ENCODE measurements at regions not wholly inside any gene's neighbourhood (a gene's known extent, or its start where the extent isn't known, plus 50 kb on each side); places are given as distances from the start of the nearest gene placed in this dataset.

DNA sequence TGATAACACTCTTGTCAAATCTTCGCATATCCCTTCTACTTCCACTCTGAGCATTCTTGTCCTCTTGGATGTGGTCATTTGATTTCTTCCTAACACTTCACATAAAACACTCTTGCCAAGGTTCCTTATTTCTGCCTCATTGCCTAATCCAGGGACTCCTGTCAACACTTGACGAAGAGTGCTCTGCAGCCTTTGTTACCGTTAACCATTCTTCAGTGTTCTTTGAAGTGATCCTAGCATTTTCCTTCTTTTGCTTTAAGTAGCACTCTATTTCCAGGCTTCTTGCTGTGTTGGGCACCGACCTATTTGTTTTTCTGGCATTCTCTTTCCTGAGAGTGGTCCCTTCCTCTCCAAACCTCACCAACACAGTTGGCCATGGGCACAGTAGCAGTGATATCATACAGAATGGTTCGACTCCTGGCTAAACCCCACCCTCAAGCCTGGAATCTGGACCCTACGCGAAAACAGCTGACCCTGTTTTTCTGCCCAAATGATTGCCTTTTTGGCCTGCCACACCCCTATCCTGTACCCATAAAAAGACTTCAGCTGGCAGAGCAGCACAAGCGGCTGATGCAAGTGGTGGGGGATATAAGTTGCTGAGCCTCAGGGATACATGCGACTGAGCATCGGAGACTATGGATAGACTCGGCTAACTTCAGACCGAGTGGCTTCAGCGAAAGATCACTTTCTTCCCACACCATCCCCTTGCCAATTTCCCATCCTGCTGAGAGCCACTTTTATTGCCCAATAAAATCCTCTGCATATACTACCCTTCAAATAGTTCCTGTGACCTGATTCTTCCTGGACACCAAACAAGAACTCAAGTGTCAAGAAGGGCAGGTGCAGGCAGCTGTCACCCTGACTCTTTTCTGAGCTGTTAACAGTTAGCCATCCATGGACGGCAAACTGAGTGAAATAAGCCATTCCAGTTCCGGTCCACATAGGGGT is 820.6 kb downstream of the CCSER2 start:
- H3K4me3 ChIP-seq (ENCODE audit: low read depth, low read length): no peak overlapping the region
- DNase-seq (ENCODE audit: low read depth): no peak

DNA sequence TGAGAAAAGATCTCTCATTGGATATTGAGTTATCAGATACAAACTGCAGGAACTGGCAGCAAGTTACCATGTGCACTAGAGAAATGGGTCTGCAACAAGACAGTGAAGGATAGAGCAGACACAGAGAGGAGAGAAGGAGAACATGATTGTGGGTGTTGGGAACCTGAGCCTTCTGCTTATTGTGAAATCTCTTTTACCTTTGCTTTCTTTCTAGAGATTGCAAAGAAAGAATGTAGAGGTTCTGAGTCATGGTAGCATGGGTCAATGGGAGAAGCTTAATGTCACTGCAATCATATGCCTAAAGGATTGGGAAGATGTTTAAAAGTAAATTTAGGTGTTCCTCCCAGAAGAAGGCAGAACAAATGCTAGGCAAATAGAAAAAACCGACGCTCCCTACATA is 821.4 kb downstream of the CCSER2 start:
- no peak for DNase-seq (ENCODE audit: low read depth)

GRCh38 chr10:85151506-85151905 is 823.1 kb downstream of the CCSER2 start:
- no peak overlapping the region for H3K4me3 ChIP-seq (ENCODE audit: low read depth, low read length)
- no peak for DNase-seq (ENCODE audit: low read depth)

More for the DNA sequence above, 821.4 kb downstream of the CCSER2 start:
- H3K4me3 ChIP-seq (ENCODE audit: low read depth, low read length): no peak overlapping the region

DNA sequence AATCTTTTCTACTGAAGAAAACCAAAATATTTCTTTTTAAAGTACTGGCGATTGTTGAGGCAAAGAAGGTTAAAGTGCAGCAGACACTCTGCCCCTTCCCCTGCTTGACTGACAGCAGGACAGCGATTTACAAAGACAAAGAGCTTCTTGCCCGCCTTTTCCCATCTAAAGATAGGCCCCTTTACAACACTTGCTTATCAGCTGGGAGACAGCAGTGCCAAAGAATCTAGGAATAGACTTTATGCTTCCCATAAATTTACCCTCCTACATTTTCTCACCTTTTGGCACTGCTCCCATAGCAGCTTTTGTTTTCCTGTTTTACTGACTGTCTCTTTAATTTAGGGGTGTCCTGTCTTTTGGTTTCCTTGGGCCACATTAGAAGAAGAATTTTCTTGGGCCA is 824.1 kb downstream of the CCSER2 start:
- H3K4me3 ChIP-seq (ENCODE audit: low read depth, low read length): no peak overlapping the region
- no peak for DNase-seq (ENCODE audit: low read depth)

GRCh38 chr10:85152911-85153310 is 824.5 kb downstream of the CCSER2 start:
- DNase-seq (ENCODE audit: low read depth): no peak

DNA sequence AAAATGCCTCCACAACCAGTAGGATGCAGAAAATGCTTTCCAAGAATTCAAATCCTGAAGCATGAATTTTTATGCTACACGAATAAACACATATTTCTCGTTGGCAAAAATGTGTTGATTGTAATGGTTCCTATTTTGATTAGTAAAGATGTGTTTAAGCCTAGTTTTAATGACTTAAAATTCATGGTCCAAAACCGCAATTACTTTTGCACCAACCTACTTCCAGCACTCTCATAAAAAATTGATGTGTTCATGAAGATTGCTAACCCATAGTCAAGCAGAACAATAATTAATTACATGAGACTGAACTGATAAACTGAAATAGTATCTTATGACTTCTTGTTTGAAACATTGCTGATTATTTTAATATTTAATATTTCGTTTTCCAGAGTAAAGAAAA is 828.8 kb downstream of the CCSER2 start:
- no peak for DNase-seq (ENCODE audit: low read depth)
- H3K4me3 ChIP-seq (ENCODE audit: low read depth, low read length): no peak overlapping the region

More at GRCh38 chr10:85152911-85153310, 824.5 kb downstream of the CCSER2 start:
- no peak overlapping the region for H3K4me3 ChIP-seq (ENCODE audit: low read depth, low read length)

GRCh38 chr10:85168243-85168642 is 839.9 kb downstream of the CCSER2 start:
- DNase-seq (ENCODE audit: low read depth): no peak
- H3K4me3 ChIP-seq (ENCODE audit: low read depth, low read length): no peak overlapping the region

DNA sequence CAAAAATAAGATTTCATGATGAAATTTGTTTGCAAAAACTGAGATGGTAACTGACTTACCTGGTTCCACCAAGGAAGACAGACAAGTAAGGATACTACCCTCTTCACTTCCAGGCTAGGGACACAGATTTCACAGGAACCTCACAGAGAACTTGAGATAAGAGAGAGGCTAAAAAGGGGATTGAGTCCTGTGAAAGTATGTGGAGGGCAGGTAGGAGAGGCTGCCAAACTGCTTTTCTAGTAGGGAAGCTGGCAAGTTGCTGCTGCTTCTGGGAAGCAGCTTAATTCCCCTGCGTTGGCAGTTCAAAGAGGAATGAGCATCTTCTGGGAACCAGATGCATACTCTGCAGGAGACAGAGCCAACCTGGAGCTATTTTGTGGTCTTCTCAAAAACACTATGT is 841.6 kb downstream of the CCSER2 start:
- DNase-seq (ENCODE audit: low read depth): no peak
- no peak overlapping the region for H3K4me3 ChIP-seq (ENCODE audit: low read depth, low read length)

DNA sequence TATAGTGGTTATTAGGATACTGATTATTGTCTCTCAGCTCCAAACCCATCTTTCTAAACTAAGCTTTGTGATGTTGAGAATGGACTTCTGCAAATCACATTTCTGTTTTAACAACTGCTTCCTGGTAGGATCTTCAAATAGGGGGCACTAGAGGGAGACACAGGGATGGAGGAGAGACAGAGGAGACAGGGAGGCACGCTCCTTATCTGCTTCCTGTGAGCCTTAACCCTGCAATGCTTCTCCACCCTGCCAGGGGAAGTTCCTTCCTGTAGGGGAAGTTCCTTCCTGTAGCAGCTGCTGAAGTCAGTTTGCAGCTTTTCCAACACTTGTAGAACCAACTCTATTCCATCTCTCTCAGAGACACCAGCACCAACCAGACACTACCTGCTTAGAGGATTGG is 847.2 kb downstream of the CCSER2 start:
- no peak overlapping the region for H3K4me3 ChIP-seq (ENCODE audit: low read depth, low read length)
- no peak for DNase-seq (ENCODE audit: low read depth)

DNA sequence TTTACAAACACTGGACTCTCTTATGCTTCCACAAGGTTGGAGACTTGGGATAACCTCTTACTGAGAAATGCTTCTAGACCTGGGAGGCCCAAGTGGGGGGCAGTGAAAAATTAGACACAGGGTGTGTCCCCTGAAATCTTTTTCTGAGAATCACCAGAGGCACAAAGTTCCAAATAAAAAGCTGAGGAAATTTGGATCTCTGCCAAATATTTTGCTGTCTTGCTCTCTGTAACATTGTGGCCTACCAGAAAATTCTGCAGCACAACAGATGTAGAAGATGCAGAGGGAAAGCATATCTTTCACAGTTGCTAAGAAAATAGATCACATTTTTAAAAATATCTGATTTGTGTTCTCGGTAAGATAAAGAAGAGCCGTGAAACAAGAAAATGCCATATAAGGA is 849.4 kb downstream of the CCSER2 start:
- no peak overlapping the region for H3K4me3 ChIP-seq (ENCODE audit: low read depth, low read length)
- DNase-seq (ENCODE audit: low read depth): no peak

- DNase-seq (ENCODE audit: low read depth): no peak
These were observed 858.7 kb downstream of the CCSER2 start for GRCh38 chr10:85187047-85187446.

DNA sequence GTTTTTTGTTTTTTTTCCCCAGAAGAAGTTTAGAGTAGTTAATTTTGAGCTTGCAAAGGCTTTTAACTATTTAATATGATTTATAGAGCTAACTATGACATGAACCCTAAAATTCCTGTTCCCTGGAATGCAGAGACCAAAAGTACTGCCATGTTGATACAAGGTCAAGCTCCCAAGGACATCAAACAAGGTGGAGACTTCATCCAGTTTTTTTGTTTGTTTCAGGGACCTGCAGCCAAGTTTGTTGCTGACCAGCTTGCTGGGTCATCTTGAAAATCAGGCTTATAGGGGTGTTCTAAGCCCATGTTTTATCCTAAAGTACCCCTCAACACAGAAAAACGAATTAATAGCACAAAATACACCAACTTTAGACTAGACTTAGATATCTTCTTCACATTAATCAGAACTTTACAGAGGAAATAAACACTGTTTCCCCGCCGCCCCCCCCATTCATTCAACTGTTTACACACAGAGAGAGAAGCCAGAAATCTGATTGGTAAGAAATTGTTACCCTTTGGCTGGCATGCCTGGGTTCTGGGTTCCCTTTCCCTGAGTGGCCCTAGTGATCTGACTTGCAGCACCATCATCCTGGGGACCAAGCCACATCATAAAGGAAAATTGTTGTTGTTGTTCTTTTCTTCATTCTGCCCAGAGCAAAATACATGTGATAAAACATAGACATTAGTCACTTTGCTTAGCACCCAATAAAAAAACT is 860.5 kb downstream of the CCSER2 start:
- no peak overlapping the region for H3K4me3 ChIP-seq (ENCODE audit: low read depth, low read length)
- DNase-seq (ENCODE audit: low read depth): no peak

More at GRCh38 chr10:85187047-85187446, 858.7 kb downstream of the CCSER2 start:
- no peak overlapping the region for H3K4me3 ChIP-seq (ENCODE audit: low read depth, low read length)

DNA sequence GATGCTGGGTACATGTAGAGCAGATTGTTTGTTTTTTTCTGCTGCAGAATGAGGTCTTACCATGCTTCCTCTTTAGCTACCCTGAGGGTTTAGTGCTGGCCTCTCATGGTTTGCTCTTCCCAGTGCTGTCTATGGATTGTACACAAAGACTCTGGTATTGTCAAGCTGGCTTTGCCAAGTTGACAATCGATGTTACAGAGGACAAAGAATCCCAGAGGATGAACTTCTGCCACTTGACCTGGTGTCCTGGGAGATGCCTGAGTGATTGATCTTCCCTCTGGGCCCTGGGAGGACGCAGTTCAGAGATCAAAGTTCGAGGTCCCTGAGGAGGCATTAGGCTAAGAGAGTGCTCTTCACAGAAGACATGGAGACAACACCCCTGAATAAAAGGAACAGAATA is 865.4 kb downstream of the CCSER2 start:
- H3K4me3 ChIP-seq (ENCODE audit: low read depth, low read length): no peak overlapping the region
- DNase-seq (ENCODE audit: low read depth): no peak

- no peak for DNase-seq (ENCODE audit: low read depth)
These were observed 866.3 kb downstream of the CCSER2 start for GRCh38 chr10:85194706-85195105.

DNA sequence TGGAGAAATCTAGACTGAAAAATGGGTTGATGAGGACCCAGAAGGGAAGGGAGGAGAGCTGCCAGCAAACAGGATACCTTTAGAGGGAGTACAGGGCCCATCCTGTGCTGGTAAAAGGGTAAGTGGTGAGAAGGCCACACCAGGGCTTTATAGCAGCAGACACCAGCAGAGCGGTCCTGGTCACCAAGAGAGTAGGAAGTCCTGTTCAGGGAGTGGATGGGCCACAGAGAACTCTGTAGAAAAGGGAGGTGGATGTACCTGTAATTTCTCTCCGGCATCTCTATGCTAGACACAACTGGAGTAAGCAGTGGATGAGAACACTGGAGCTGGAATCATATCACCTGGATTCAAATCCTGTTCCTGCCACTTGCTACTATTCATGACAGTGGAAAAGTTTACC is 867.2 kb downstream of the CCSER2 start:
- no peak for DNase-seq (ENCODE audit: low read depth)
- no peak overlapping the region for H3K4me3 ChIP-seq (ENCODE audit: low read depth, low read length)

More at GRCh38 chr10:85194706-85195105, 866.3 kb downstream of the CCSER2 start:
- no peak overlapping the region for H3K4me3 ChIP-seq (ENCODE audit: low read depth, low read length)

- DNase-seq (ENCODE audit: low read depth): no peak
- no peak overlapping the region for H3K4me3 ChIP-seq (ENCODE audit: low read depth, low read length)
These were observed 876.4 kb downstream of the CCSER2 start for GRCh38 chr10:85204814-85205213.

- no peak overlapping the region for H3K4me3 ChIP-seq (ENCODE audit: low read depth, low read length)
- no peak for DNase-seq (ENCODE audit: low read depth)
These were observed 884.1 kb downstream of the CCSER2 start for GRCh38 chr10:85212526-85212925.

DNA sequence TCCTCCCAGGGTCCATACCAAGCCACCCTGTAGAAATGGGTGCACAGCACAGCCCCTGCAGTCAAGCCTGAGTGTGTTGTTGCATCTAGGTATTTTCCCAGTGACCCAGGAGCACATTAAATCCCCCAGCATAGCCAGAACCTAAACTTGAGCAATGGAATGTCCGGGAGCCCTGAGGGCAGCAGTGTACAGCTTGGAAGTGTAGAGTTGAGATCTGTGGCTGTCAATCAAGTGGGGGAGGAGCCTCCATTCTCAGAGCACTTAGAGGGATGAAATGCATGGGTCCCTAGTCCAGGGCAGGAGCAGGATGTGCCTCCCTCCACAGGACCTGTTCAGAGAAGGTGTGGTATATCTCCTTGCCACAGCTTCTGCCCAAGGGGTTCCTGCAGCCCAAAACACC is 885.1 kb downstream of the CCSER2 start:
- DNase-seq (ENCODE audit: low read depth): no peak

GRCh38 chr10:85222300-85222699 is 893.9 kb downstream of the CCSER2 start:
- H3K4me3 ChIP-seq (ENCODE audit: low read depth, low read length): no peak overlapping the region
- no peak for DNase-seq (ENCODE audit: low read depth)

More for the DNA sequence above, 885.1 kb downstream of the CCSER2 start:
- H3K4me3 ChIP-seq (ENCODE audit: low read depth, low read length): no peak overlapping the region

DNA sequence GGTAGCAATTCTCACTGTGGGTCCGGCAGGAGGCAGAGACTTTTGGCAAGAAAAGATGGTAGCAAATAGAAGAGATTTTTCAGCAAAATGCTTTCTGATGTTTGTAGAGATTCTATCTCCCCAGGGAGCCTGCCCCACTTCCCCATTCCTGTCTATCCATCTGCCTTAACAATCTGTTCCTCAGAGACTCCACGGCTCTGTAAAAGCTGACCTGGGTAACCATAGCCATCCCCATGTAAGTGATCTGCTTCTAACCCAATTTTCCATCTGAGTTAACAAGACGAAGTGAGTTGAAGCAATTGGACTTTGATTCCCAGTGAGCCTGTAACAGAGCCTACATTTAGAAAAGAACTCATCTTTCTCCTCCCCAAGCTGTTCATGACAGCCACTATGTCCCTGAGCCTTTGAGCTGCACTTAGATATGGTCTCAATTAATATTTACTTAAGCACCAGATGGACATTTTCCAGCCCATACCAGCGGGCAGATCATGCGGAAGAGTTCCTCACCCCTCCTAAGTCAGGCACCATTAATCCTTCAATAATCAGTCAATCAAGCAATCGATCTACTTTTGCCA is 896.1 kb downstream of the CCSER2 start:
- DNase-seq (ENCODE audit: low read depth): no peak
- H3K4me3 ChIP-seq (ENCODE audit: low read depth, low read length): no peak overlapping the region
